Stimulated activated CD4-positive, alpha-beta T cell treated with anti-CD3 and anti-CD28 coated beads, TNF-alpha, amount 100 ng/mL, for 24 hours (primary cell): ENCODE measurements at regions not wholly inside any gene's neighbourhood (a gene's known extent, or its start where the extent isn't known, plus 50 kb on each side); places are given as distances from the start of the nearest gene placed in this dataset.

Experiments
- DNase-seq, 3 experiments: peaks; one replicate each; pipeline ENCODE4 v3.0.0-alpha.2; 2020; ENCODE audit warnings: low read depth in 3 of 3

GRCh38 chr14:76927971-76928700, 100.4 kb downstream of the IRF2BPL start:
- DNase-seq, result no peak

GRCh38 chr14:76926521-76927251, 100.5 kb downstream of the LRRC74A start:
- DNase-seq, result peak in 2 of 3 experiments; percentile 33 to 46

- DNase-seq, result no peak
Measured at GRCh38 chr14:76925097-76925441, 98.9 kb downstream of the LRRC74A start.

GRCh38 chr14:76924371-76925096, 98.3 kb downstream of the LRRC74A start:
- peak in 1 of 3 experiments; percentile 25 for DNase-seq

GRCh38 chr14:76923431-76924370, 97.5 kb downstream of the LRRC74A start:
- no peak for DNase-seq

GRCh38 chr14:76922584-76922983, 96.4 kb downstream of the LRRC74A start:
- no peak for DNase-seq

- no peak for DNase-seq
Measured at GRCh38 chr14:76922092-76922491, 95.9 kb downstream of the LRRC74A start.

GRCh38 chr14:76921088-76921399, 94.8 kb downstream of the LRRC74A start:
- DNase-seq, result no peak

- no peak for DNase-seq
Measured at GRCh38 chr14:76920331-76921087, 94.3 kb downstream of the LRRC74A start.

GRCh38 chr14:76919431-76920330, 93.5 kb downstream of the LRRC74A start:
- no peak for DNase-seq
